NCI-H82 (cell line): ENCODE measurements at regions not wholly inside any gene's neighbourhood (a gene's known extent, or its start where the extent isn't known, plus 50 kb on each side); places are given as distances from the start of the nearest gene placed in this dataset.
A peak's percentile ranks its signal among the peaks of the same experiment; 100 is the strongest.

Experiments used
- DNase-seq: peaks from one replicate; lab custom pipeline; 2025; lab: John Stamatoyannopoulos, UW

DNA sequence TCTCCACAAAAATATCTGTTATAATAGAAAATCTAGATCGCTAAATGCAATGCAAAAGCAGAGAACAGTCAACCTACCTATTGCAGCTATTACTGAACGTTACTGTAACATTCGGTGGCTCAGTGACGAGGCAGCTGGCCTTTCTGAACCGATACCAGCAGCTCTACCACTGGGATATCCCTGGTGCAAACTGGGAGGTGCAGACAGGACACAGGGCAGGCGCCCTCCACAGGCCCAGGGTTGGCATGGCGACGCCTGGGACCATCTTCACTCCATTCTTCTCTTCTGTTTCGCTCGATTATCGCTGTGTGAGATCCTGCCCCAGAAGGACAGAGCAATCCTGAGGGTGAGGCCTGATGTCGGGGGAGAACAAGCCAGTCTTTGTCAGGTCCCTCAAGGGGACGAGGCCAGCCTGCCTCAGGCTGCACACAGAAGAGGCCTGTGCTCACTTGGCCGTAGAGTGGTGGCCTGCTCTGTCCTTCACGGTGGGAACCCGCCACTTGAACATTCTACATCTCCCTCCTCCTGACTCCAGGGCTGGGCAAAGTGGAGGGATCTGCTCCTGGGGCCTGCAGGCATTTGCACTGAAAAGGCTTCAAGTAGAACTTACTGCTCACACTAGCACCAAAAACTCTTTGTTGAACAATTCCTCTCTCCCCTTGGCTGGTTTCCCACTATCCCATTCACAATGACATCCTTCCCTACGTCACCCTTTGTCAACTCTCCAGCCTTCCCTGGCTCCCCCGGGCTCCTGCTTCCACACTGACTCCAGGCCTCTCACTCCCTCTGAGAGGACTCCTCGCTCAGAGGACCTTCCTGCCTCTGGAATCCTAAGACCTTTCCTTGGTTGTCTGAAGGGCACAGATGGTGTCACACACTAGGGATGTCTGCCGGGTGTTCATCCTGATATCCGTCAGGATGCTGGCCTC lies 49.7 kb downstream of the CYRIA start:
- DNase-seq, result no peak

GRCh38 chr2:16615246-16615645 lies 50.4 kb downstream of the CYRIA start:
- DNase-seq, result no peak

DNA sequence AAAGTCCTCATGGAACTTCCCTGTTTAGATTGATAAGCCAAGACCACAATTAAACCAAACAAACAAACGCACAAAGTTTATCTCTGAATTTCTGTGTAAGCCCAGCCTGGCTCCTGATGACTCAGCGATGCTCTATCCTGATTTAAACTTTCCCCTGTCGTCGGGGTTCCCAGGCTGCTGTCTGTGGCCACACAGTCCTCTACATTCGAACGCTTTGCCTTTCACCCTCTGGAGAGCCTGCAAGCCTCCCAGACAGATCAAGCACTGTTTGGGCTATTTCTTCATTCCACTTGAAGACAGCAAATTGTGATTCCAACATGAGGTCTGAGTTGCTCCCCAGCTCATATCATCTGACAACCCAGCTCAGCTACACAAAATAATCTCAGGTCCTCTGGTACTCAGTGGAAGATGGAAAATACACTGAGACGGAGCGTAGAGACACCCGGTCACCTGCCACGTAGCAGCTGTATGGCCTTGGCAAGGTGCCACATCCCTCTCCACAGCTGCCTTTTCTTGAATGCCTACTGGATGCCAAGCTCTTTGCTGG lies 51.2 kb downstream of the CYRIA start:
- DNase-seq, result no peak

- peak; percentile 46 for DNase-seq
These were observed 52.1 kb downstream of the CYRIA start for GRCh38 chr2:16613539-16614011.

GRCh38 chr2:16612490-16612889 lies 53.1 kb downstream of the CYRIA start:
- DNase-seq, result no peak

- DNase-seq, result no peak
These were observed 55.8 kb downstream of the CYRIA start for GRCh38 chr2:16609786-16610185.

- DNase-seq, result peak; percentile 86
These were observed 56.7 kb downstream of the CYRIA start for GRCh38 chr2:16608661-16609643.

DNA sequence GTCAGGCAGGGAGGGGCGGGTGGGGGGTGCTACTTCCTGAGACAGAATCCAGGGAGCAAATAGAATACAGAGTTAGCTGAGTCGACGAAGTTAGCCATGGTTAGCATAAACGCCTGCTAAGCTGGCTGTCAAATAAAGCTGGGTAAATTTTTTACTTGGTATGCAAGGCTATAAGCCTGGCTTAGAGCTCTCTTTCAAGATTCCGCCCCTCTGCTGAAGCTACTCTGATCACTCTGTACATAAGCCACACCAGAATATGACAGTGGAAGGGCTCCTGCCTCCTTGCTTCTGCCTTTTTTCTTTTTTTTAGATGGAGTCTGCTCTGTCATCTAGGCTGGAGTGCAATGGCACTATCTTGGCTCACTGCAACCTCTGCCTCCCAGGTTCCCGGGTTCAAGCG lies 58.3 kb downstream of the CYRIA start:
- no peak for DNase-seq

DNA sequence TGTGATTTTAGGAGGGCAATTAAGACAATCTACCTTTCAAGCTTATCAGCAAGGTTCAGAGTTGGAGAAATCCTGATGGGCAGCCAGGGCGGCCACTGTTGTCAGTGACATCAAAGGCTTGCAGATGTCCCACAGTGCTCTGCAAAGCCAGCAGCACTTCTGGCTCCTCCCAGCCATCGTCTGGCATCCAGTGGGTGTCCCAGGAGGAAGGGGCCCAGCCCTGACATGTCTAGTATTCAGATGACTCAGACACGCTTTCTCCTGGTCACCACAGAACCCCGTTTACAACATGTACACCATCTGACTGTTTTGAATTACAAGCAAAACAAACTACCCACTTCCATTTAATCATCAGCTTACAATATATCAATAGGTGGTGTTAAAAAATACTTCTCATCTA lies 61.4 kb downstream of the CYRIA start:
- DNase-seq, result no peak

- DNase-seq, result no peak
These were observed 74.2 kb downstream of the CYRIA start for GRCh38 chr2:16591370-16591933.

- no peak for DNase-seq
These were observed 76.2 kb downstream of the CYRIA start for GRCh38 chr2:16589465-16589864.

- DNase-seq, result no peak
These were observed 77.1 kb downstream of the CYRIA start for GRCh38 chr2:16588565-16588964.

GRCh38 chr2:16587601-16588000 lies 78.0 kb downstream of the CYRIA start:
- DNase-seq, result no peak

GRCh38 chr2:16584824-16585540 lies 80.7 kb downstream of the CYRIA start:
- no peak for DNase-seq

- no peak for DNase-seq
These were observed 81.5 kb downstream of the CYRIA start for GRCh38 chr2:16584084-16584483.

- no peak for DNase-seq
These were observed 84.4 kb downstream of the CYRIA start for GRCh38 chr2:16581241-16581640.

DNA sequence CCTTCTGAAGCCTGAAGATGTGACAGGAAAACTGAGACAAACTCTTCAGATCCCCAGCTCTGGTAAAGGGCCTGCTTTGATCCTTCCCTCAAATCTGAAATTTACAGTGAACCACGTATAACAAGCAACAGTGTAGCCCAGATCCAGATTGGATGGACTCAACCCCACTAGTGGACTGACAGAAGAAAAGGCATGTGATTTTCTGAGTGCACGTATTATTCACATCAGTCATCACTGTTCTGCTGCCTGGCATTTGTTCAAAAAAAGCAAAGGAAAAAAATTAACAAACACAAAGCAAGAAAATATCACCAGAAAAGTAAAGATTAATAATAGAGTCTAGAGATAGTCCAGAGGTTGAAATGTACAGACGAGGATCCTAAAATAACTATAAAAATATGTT lies 87.6 kb downstream of the CYRIA start:
- DNase-seq, result no peak

DNA sequence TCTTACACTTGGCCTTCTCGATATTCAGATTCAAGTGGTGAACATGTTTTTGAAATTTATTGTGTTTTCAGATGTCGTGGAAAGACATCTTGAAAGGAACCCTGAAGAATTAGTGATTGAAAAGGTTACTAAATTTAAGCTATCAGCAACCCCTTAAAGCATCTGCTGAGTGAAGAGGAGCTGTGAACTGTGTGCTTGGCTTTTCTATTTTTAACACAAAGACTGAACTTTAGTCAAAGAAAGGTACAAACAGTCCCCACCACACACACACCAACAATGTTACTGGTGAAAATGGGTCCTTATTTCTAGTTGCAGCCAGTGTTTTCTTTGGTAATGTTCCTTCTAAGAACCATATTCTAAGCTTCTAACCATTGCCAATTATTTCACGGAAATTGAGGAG lies 95.1 kb downstream of the CYRIA start:
- no peak for DNase-seq

DNA sequence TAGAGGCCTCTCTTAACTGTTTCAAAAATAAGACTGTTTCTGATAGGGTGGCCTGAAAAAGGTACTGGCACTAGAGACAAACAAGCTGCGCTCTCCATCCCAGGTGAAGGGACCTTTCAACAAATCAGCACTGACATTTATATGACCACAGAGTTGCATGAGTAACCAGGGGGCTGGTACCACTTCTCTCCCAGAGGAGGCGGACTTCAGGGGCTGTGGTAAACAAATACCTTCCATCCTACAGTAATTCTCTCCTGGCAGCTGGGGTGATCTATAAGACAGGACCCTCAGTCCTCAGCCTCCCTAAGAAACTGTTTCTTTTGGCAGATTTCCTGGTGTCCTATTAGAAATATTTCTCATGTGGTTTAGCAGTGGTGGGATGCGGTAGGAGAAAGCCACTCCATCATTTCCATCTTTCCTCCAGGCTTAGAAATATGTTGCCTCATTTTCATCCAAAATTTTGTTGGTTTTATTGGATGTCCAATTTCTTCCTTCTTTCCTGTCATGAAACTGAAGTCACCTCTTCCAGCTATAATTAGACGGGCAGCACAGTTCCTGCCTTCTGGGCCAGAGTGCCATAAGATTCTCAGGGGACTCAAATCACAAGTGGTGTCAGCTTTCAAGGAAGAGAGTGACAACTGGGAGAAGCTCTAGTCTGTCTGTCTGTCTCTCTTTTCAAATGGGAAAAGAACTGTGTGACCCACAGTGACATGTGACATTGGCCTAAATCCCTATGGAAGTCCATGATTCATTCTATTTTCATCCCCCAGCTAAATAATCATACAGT lies 96.4 kb downstream of the CYRIA start:
- no peak for DNase-seq

DNA sequence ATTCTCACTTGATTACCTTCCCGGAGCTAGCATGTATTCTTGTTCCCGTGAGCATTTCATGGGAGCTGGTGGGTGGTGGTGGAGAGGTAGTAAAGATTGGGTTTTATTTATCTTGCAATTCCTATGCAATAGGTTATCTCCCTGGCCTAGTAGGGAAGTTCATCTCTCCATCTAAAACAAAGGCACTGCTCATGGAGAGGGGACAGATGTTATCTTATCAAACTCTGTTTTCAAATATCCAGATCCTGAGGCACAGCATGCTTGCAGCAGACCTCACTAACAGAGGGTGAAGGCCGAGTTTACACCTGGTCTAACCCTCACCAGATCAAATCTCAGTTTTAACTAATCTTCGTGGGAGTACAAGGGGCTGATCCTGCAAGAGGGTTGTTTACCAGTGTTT lies 98.9 kb downstream of the CYRIA start:
- DNase-seq, result peak; percentile 43

- DNase-seq, result no peak
These were observed 100.2 kb downstream of the CYRIA start for GRCh38 chr2:16565481-16565880.
